ENCODE measurements at regions not wholly inside any gene's neighbourhood (a gene's known extent, or its start where the extent isn't known, plus 50 kb on each side); places are given as distances from the start of the nearest gene placed in this dataset.

- TF ChIP-seq CTCF (conservative IDR thresholded peaks at IDR 0.05 in 1 of 2, IDR thresholded peaks at IDR 0.05 in 1 of 2; ENCODE audit: low read depth in 1 of 2, low read length in 2 of 2) (no peak), EZH2 (IDR thresholded peaks at IDR 0.05; ENCODE audit: low read length, missing control alignments) (no peak)
Observed at GRCh38 chrX:137855490-137855889, 289.6 kb downstream of the ZIC3 start.

All from fibroblast of lung (primary cell).